Dermis microvascular lymphatic vessel endothelial cell (primary cell): ENCODE measurements at regions not wholly inside any gene's neighbourhood (a gene's known extent, or its start where the extent isn't known, plus 50 kb on each side); places are given as distances from the start of the nearest gene placed in this dataset.
"Not testable (repeated sequence)": the region's sequence is repeated elsewhere in the genome, so short reads cannot be mapped to it uniquely, and the experiment has no call there.

ENCODE experiments used
- DNase-seq, 2 donors: peaks; one replicate each; pipeline versions ENCODE4 v3.0.0 to v3.0.0-alpha.2; 2010; ENCODE audit warnings: low read depth in 2 of 2

DNA sequence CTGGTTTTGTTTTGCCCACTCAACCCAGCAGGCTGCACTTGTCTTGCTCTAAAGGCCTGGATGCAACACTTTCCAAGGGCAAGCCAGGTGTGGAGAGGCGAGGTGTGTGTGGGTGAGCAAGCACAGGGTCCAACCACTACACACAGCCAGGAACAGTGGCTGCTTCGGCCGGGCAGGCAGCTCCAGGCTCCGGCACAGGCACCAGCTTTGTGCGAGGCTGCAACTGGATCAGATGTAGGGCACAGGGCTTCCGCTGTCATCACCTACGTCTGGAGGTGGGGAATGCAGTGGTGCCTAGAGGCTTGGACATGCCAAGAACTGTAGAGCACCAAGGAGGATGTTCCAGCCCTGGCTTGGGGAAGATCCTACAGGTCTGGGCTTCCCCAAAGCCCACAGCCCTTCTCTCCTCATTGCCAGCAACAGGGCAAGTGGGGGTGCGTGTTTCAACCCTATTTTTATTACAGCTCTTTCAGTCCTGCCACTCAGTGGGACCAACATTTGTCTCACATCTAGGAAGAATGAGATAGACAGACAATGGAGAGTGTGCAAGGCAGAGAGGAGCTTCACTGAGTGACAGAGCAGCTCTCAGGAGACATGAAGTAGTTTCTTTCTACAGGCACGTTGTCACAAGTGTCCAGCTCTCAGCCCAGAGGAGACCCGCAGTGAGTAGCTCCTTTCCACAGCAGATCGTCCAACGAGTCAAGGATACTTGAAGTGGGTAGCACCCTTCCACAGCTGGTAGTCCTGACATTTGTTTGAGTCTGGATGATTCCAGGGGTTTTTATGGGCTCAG, 622.2 kb downstream of the CDH9 start:
- DNase-seq, result no peak

DNA sequence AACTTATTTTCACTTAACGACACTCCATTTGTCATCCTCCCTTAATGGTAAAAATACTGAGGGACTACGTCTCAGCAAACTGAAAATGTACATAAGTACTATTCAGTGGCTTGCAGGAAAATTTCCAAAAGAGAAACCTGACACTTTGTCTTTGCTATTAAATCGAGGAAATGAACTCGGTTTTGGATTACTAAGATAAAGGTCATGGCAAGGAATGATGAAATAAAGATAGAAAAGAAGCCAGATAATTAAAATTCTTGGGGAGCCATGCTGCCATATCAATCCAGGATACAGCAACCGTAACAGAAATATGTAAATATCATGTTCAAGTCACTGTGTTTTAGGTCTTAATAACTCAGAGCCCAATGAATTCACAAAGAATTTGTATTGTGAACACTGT, 647.8 kb downstream of the CDH9 start:
- no peak for DNase-seq

- no peak for DNase-seq
These were observed 649.4 kb downstream of the CDH9 start for GRCh38 chr5:26388976-26389375.

GRCh38 chr5:26386532-26386931, 651.9 kb downstream of the CDH9 start:
- no peak for DNase-seq

GRCh38 chr5:26364624-26365023, 673.8 kb downstream of the CDH9 start:
- not testable (repeated sequence) for DNase-seq

- no peak for DNase-seq
These were observed 694.5 kb downstream of the CDH9 start for GRCh38 chr5:26343801-26344325.

GRCh38 chr5:26339576-26339975, 698.8 kb downstream of the CDH9 start:
- no peak for DNase-seq

GRCh38 chr5:26329562-26330189, 708.7 kb downstream of the CDH9 start:
- no peak for DNase-seq

DNA sequence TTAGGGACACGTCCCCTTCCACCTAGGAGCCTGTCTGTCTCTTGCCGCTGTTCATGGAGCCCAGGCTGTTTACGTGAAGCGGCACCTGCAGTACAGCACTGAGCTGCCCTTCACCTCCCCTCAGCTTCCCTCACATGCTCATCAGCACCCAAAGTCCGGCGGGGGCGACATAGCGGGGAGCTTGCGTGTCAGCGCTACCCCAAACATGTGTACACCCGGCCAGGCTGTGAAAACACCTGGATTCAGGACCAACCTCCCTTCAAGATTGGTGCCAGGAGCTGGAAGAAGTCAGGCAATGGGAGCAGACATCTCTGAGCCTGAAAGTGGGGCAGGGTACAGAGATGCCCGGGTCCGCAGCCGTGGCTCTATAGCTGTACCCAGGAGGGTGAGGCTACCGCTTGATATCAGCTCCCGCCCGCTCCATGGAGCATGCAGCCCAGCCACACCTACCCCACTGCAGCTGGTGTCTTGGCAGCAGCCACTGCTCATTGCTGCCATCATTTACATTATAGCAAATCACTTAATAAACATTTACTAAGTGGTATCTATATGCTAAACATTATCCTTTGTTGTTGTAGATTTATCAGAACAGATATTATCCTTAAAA, 712.1 kb downstream of the CDH9 start:
- DNase-seq, result no peak

DNA sequence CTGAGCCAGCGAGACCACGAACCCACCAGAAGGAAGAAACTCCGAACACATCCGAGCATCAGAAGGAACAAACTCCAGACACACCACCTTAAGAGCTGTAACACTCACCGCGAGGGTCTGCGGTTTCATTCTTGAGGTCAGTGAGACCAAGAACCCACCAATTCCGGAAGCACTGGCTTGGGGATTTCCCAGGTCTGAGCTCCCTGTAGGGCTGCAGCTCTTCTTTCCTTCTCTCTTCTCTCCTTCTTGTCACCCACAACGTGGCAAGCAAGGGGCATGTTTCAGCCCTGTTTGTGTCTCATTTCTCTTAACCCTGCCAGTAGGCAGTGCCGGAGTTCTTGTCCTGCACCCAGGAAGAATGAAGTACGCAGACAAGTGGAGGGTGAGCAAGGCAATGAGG, 713.0 kb downstream of the CDH9 start:
- not testable (repeated sequence) for DNase-seq

DNA sequence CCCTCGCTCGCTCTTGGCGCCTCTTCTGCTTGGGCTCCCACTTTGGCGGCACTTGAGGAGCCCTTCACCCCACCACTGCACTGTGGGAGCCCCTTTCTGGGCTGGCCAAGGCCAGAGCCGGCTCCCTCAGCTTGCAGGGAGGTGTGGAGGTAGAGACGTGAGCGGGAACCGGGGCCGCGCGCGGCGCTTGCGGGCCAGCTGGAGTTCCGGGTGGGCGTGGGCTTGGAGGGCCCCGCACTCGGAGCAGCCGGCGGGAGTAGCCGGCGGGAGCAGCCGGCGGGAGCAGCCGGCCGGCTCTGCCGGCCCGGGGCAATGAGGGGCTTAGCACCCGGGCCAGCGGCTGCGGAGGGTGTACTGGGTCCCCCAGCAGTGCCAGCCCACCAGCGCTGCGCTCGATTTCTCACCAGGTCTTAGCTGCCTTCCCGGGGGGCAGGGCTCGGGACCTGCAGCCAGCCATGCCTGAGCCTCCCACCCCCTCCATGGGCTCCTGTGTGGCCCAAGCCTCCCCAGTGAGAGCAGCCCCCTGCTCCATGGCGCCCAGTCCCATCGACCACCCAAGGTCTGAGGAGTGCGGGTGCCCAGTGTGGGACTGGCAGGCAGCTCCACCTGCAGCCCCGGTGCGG, 714.0 kb downstream of the CDH9 start:
- DNase-seq, result not testable (repeated sequence)

- DNase-seq, result no peak
These were observed 714.6 kb downstream of the CDH9 start for GRCh38 chr5:26323794-26324193.

- no peak for DNase-seq
These were observed 717.1 kb downstream of the CDH9 start for GRCh38 chr5:26321278-26321677.

- no peak for DNase-seq
These were observed 728.0 kb downstream of the CDH9 start for GRCh38 chr5:26310415-26310814.

DNA sequence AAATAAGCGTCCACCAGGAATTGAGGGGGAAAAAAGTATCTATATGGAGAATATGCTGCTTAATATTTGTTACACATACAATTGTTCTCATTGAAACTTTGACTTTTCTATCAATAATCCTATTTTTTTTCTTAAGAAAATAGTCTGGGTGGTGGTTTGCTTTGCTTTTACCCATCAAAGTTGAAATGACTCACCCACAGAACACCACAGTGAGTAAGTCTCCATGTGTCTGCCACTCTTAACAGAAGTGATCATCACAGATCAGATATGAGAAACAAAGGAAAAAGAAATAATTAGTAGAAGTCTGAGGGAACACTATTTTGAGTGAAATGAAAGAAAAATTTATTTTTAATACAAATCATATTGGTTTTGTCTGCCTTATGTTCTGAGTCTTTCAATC, 742.8 kb downstream of the CDH9 start:
- no peak for DNase-seq

DNA sequence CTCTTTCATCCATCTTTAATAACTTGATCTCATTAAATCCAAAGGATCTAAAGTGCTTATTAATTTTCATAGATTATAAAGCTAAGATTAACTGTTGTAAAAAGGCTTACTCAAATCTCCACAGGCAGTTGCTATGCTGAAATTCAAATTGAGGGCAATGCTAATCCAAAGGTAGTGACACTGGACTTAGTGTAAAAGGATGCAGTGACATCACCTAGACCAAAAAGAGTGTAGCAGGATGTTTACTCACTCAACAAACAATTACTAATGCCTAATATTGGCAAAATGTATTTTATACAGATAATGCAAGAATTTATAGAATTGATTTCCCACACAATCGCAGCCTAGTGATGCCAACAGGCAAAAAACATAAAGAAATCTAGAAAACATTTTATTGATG, 756.2 kb downstream of the CDH9 start:
- no peak for DNase-seq

- no peak for DNase-seq
These were observed 760.3 kb downstream of the CDH9 start for GRCh38 chr5:26278078-26278477.

DNA sequence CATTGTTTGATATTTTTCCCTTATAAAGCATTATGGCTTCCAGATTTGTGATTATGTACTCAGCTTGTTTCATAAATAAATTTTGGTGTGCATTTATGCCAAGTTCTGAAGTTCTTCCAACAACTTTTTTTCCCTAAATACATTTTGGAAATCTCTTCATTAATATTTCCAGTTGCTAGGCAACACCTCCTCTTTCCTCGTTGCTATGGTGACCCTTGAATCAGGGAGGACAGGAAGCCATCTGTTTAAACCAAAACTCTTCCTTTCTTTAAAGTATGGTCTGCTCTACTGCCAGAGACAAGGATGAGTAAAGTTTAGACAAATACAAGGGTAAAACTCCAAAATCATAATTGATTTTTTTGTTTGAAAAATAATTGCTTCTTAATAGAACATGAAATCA, 779.3 kb downstream of the CDH9 start:
- no peak for DNase-seq

DNA sequence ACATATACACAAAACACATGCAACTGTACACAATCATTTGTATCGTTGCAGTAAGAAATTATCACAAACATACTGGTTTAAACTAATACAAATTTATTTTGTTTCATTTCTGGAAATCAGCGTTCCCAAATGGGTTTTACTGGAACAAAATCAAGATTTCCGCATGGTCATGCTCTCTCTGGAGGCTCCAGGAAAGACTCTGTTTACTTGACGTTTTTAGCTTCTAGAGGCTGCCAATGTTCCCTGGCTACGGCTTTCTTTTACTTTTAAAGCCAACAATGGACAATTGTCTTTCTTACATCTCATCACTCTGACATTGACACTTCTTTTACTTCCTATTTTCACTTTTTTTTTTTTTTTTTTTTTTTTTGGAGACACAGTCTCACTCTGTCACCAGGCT, 793.1 kb downstream of the CDH9 start:
- no peak for DNase-seq

DNA sequence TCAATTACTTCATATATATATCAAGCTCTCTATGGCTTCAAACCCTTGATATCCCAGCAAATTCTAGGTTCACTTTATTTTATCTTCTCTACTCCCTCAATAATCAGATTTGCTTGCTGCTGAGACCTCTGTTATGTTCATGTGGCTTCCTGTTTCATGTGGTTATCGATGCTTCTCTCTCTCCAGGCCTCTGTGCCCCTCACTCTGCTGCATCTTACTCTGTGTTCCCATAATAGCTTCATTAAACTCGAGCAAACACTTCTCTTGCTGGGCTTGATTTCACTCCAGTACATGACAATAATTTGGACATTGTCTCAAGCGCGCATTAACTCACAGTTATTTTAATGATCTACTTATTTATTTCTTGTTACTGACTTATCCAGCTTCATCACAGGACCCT, 798.8 kb downstream of the CDH9 start:
- DNase-seq, result no peak

- no peak for DNase-seq
These were observed 800.9 kb downstream of the CDH9 start for GRCh38 chr5:26237489-26237888.

DNA sequence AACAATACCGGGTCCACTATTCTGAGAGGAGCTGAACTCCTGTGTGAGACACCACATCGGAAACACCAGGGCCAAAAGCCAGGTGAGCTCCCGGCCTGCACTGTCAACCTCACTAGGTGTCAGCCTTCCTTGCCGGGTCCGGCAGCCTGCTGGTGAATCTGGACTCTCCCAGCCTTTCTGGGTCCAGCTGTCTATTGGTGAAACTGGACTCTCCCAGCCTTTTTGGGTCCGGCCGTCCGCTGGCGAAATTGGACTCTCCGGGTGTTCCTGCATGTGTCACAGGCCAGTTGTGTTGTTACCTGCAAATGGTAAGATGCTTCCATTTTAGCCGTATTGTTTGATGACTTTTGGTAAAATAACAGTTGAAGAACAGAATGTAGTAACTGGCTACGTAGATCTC, 801.5 kb downstream of the CDH9 start:
- no peak for DNase-seq
